ENCODE measurements at regions not wholly inside any gene's neighbourhood (a gene's known extent, or its start where the extent isn't known, plus 50 kb on each side); places are given as distances from the start of the nearest gene placed in this dataset.
A peak's percentile ranks its signal among the peaks of the same experiment; 100 is the strongest.
"Not testable (repeated sequence)": the region's sequence is repeated elsewhere in the genome, so short reads cannot be mapped to it uniquely, and the experiment has no call there.

GRCh38 chr1:245062741-245063305 lies 92.0 kb upstream of the KIF26B start:
- DNase-seq (ENCODE audit: low read depth in 2 of 2): no peak

GRCh38 chr1:245061808-245062207 lies 93.0 kb upstream of the KIF26B start:
- not testable (repeated sequence) for DNase-seq (ENCODE audit: low read depth in 2 of 2)

- DNase-seq (ENCODE audit: low read depth in 2 of 2): peak; percentile 29 to 55
These were observed 94.0 kb upstream of the KIF26B start for GRCh38 chr1:245060684-245061374.

GRCh38 chr1:245059806-245060424 lies 94.9 kb upstream of the KIF26B start:
- DNase-seq (ENCODE audit: low read depth in 2 of 2): no peak

GRCh38 chr1:245058882-245059281 lies 95.9 kb upstream of the KIF26B start:
- no peak for DNase-seq (ENCODE audit: low read depth in 2 of 2)

GRCh38 chr1:245058436-245058835 lies 96.3 kb upstream of the KIF26B start:
- DNase-seq (ENCODE audit: low read depth in 2 of 2): no peak

- DNase-seq (ENCODE audit: low read depth in 2 of 2): no peak
These were observed 97.9 kb upstream of the KIF26B start for GRCh38 chr1:245056913-245057312.

- DNase-seq (ENCODE audit: low read depth in 2 of 2): not testable (repeated sequence)
These were observed 98.5 kb upstream of the KIF26B start for GRCh38 chr1:245056296-245056695.

GRCh38 chr1:245055752-245056151 lies 99.0 kb upstream of the KIF26B start:
- no peak for DNase-seq (ENCODE audit: low read depth in 2 of 2)

GRCh38 chr1:245054507-245055270 lies 100.1 kb upstream of the KIF26B start:
- DNase-seq (ENCODE audit: low read depth in 2 of 2): no peak

- no peak for DNase-seq (ENCODE audit: low read depth in 2 of 2)
These were observed 100.7 kb upstream of the KIF26B start for GRCh38 chr1:245054105-245054504.

GRCh38 chr1:245052258-245052657 lies 102.5 kb upstream of the KIF26B start:
- no peak for DNase-seq (ENCODE audit: low read depth in 2 of 2)

- peak in 1 of 2 donors; percentile 14 for DNase-seq (ENCODE audit: low read depth in 2 of 2)
These were observed 103.2 kb upstream of the KIF26B start for GRCh38 chr1:245051349-245052221.

- no peak for DNase-seq (ENCODE audit: low read depth in 2 of 2)
These were observed 108.0 kb upstream of the KIF26B start for GRCh38 chr1:245046769-245047168.

GRCh38 chr1:245046315-245046714 lies 108.5 kb upstream of the KIF26B start:
- no peak for DNase-seq (ENCODE audit: low read depth in 2 of 2)

GRCh38 chr1:245045087-245045881 lies 109.5 kb upstream of the KIF26B start:
- DNase-seq (ENCODE audit: low read depth in 2 of 2): peak; percentile 5 to 8

- DNase-seq (ENCODE audit: low read depth in 2 of 2): no peak
These were observed 111.2 kb upstream of the KIF26B start for GRCh38 chr1:245043611-245043940.

- no peak for DNase-seq (ENCODE audit: low read depth in 2 of 2)
These were observed 113.6 kb upstream of the KIF26B start for GRCh38 chr1:245041058-245041698.

GRCh38 chr1:245039196-245039595 lies 115.6 kb upstream of the KIF26B start:
- DNase-seq (ENCODE audit: low read depth in 2 of 2): no peak

- no peak for DNase-seq (ENCODE audit: low read depth in 2 of 2)
These were observed 118.7 kb upstream of the KIF26B start for GRCh38 chr1:245036102-245036501.
